ENCODE measurements at regions not wholly inside any gene's neighbourhood (a gene's known extent, or its start where the extent isn't known, plus 50 kb on each side); places are given as distances from the start of the nearest gene placed in this dataset.
"Not testable (repeated sequence)": the region's sequence is repeated elsewhere in the genome, so short reads cannot be mapped to it uniquely, and the experiment has no call there.

- no peak for DNase-seq
These were observed 52.7 kb upstream of the CRIM1 start for GRCh38 chr2:36302911-36303310.

- no peak for DNase-seq
These were observed 53.7 kb upstream of the CRIM1 start for GRCh38 chr2:36301843-36302242.

GRCh38 chr2:36300697-36301096 lies 54.9 kb upstream of the CRIM1 start:
- DNase-seq: no peak

- DNase-seq: no peak
These were observed 58.8 kb upstream of the CRIM1 start for GRCh38 chr2:36296798-36297197.

GRCh38 chr2:36294316-36294721 lies 61.3 kb upstream of the CRIM1 start:
- no peak for DNase-seq

- no peak for DNase-seq
These were observed 65.2 kb upstream of the CRIM1 start for GRCh38 chr2:36290306-36290856.

- no peak for DNase-seq
These were observed 65.8 kb upstream of the CRIM1 start for GRCh38 chr2:36289731-36290130.

- DNase-seq: no peak
These were observed 68.0 kb upstream of the CRIM1 start for GRCh38 chr2:36287363-36288275.

GRCh38 chr2:36279506-36279905 lies 76.1 kb upstream of the CRIM1 start:
- DNase-seq: not testable (repeated sequence)

- DNase-seq: no peak
These were observed 77.6 kb upstream of the CRIM1 start for GRCh38 chr2:36277881-36278523.

- DNase-seq: peak; percentile 19
These were observed 78.3 kb upstream of the CRIM1 start for GRCh38 chr2:36277146-36277808.

GRCh38 chr2:36271266-36271665 lies 84.3 kb upstream of the CRIM1 start:
- DNase-seq: no peak

GRCh38 chr2:36270758-36271157 lies 84.8 kb upstream of the CRIM1 start:
- DNase-seq: no peak

- DNase-seq: no peak
These were observed 88.4 kb upstream of the CRIM1 start for GRCh38 chr2:36267194-36267593.

- no peak for DNase-seq
These were observed 88.9 kb upstream of the CRIM1 start for GRCh38 chr2:36266536-36267121.

GRCh38 chr2:36262581-36262980 lies 93.0 kb upstream of the CRIM1 start:
- DNase-seq: no peak

- DNase-seq: no peak
These were observed 99.7 kb upstream of the CRIM1 start for GRCh38 chr2:36255863-36256262.

GRCh38 chr2:36253086-36253485 lies 102.5 kb upstream of the CRIM1 start:
- DNase-seq: no peak

GRCh38 chr2:36246320-36246990 lies 109.1 kb upstream of the CRIM1 start:
- DNase-seq: no peak

GRCh38 chr2:36245651-36246050 lies 109.9 kb upstream of the CRIM1 start:
- DNase-seq: no peak

GRCh38 chr2:36238106-36238505 lies 117.5 kb upstream of the CRIM1 start:
- DNase-seq: no peak

- DNase-seq: no peak
These were observed 119.7 kb upstream of the CRIM1 start for GRCh38 chr2:36235882-36236281.

- DNase-seq: no peak
These were observed 120.2 kb upstream of the CRIM1 start for GRCh38 chr2:36235426-36235825.
